GM12891 (cell line): ENCODE measurements at regions not wholly inside any gene's neighbourhood (a gene's known extent, or its start where the extent isn't known, plus 50 kb on each side); places are given as distances from the start of the nearest gene placed in this dataset.

ENCODE experiments used
- DNase-seq: peaks from one replicate; pipeline ENCODE4 v3.0.0; 2011; ENCODE audit warnings: low spot score; ENCODE audit not compliant: insufficient read length
- FAIRE-seq: peaks from 2 replicates; lab custom pipeline; 2011; peaks lifted over from hg19 to GRCh38; lab: Jason Lieb, UNC
- PAX5 ChIP-seq: IDR thresholded peaks from 2 replicates; pipeline ENCODE4 v1.6.1; 2011; ENCODE audit warnings: low read length, moderate library complexity, mild to moderate bottlenecking; ENCODE audit not compliant: insufficient read depth, severe bottlenecking
- POLR2A ChIP-seq: IDR thresholded peaks from 2 replicates; pipeline ENCODE4 v1.6.1; 2011; ENCODE audit warnings: low read depth, low read length, control low read depth
- POLR2AphosphoS5 ChIP-seq: IDR thresholded peaks from 2 replicates; pipeline ENCODE4 v1.6.1; 2011; ENCODE audit warnings: low read depth, low read length, control low read depth
- POU2F2 ChIP-seq: IDR thresholded peaks from 2 replicates; pipeline ENCODE4 v1.6.1; 2011; ENCODE audit warnings: low read depth, mild to moderate bottlenecking, control low read depth, low read length, moderate library complexity
- SPI1 ChIP-seq: IDR thresholded peaks from 2 replicates; pipeline ENCODE4 v1.6.1; 2011; ENCODE audit warnings: low read depth, low read length, control low read depth
- TAF1 ChIP-seq: IDR thresholded peaks from 2 replicates; pipeline ENCODE4 v1.6.1; 2011; ENCODE audit warnings: low read depth, low read length, control low read depth

GRCh38 chr9:89743573-89744254, 138.9 kb downstream of the GADD45G start:
- TF ChIP-seq POLR2AphosphoS5 = no peak
- no peak for TF ChIP-seq TAF1
- no peak for TF ChIP-seq SPI1
- TF ChIP-seq POU2F2 = no peak
- no peak for TF ChIP-seq POLR2A
- TF ChIP-seq PAX5 = no peak
- FAIRE-seq (peak; percentile 71), DNase-seq (no peak)

- TF ChIP-seq POLR2AphosphoS5 (no peak), SPI1 (no peak), TAF1 (no peak), POLR2A (no peak), POU2F2 (no peak), PAX5 (no peak)
- FAIRE-seq (peak; percentile 51), DNase-seq (no peak)
These were observed 139.4 kb downstream of the GADD45G start for GRCh38 chr9:89744255-89744648.

- FAIRE-seq (peak; percentile 55), DNase-seq (no peak)
- TF ChIP-seq SPI1 = no peak
- no peak for TF ChIP-seq PAX5
- no peak for TF ChIP-seq POLR2AphosphoS5
- no peak for TF ChIP-seq POLR2A
- TF ChIP-seq POU2F2 = no peak
- no peak for TF ChIP-seq TAF1
These were observed 139.9 kb downstream of the GADD45G start for GRCh38 chr9:89744730-89745129.

- FAIRE-seq (peak; percentile 61), DNase-seq (no peak)
- TF ChIP-seq PAX5 (no peak), POU2F2 (no peak), SPI1 (no peak), POLR2AphosphoS5 (no peak), TAF1 (no peak), POLR2A (no peak)
These were observed 141.0 kb downstream of the GADD45G start for GRCh38 chr9:89745601-89746376.

GRCh38 chr9:89746385-89747116, 141.7 kb downstream of the GADD45G start:
- no peak for TF ChIP-seq TAF1
- no peak for FAIRE-seq

GRCh38 chr9:89747596-89747995, 142.8 kb downstream of the GADD45G start:
- TF ChIP-seq TAF1 (no peak), POU2F2 (no peak), SPI1 (no peak), PAX5 (no peak), POLR2AphosphoS5 (no peak), POLR2A (no peak)
- no peak for DNase-seq
- no peak for FAIRE-seq

More at GRCh38 chr9:89746385-89747116, 141.7 kb downstream of the GADD45G start:
- no peak for DNase-seq

- TF ChIP-seq POU2F2 (no peak), POLR2A (no peak), PAX5 (no peak), SPI1 (no peak), POLR2AphosphoS5 (no peak), TAF1 (no peak)
- FAIRE-seq = peak; percentile 90
These were observed 143.3 kb downstream of the GADD45G start for GRCh38 chr9:89748021-89748670.

GRCh38 chr9:89748831-89749499, 144.2 kb downstream of the GADD45G start:
- FAIRE-seq (no peak), DNase-seq (no peak)
- TF ChIP-seq TAF1 (no peak), POU2F2 (no peak), POLR2A (no peak), SPI1 (no peak), POLR2AphosphoS5 (no peak), PAX5 (no peak)

More at GRCh38 chr9:89748021-89748670, 143.3 kb downstream of the GADD45G start:
- no peak for DNase-seq
